ENCODE measurements at regions not wholly inside any gene's neighbourhood (a gene's known extent, or its start where the extent isn't known, plus 50 kb on each side); places are given as distances from the start of the nearest gene placed in this dataset.

- no peak for TF ChIP-seq CTCF (IDR thresholded peaks at IDR 0.05; ENCODE audit: low read depth, low read length)
- H3K9me3 ChIP-seq (ENCODE audit: low read depth): no peaks in the 10 kb centered on the region
Measured at GRCh38 chr21:28181730-28182129, 810.9 kb downstream of the LTN1 start.

DNA sequence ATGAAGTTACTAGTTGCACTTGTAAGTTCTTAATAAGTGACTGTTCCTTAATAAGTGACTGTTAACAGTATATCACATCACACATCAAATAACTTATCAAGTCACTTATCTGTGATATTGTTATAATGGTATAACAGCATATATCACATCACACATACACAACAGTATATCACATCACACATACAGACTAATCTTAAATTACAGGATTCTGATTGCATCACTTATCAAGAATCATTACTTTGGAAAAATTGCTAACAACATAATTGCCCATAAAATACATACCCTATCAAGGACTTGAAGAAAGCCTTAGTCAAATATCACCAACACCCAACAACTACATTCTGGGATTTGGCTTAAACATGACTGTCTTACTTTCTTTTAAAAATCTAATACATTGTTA is 813.5 kb downstream of the LTN1 start:
- H3K4me1 ChIP-seq (ENCODE audit: low read depth): no peaks in the 10 kb centered on the region
- no peak overlapping the region for H3K4me3 ChIP-seq
- no peaks in the 10 kb centered on the region for H3K27me3 ChIP-seq
- no peak for DNase-seq (ENCODE audit: low read depth in 1 of 2, low spot score in 1 of 2)
- H3K27ac ChIP-seq: no peak overlapping the region
- H3K36me3 ChIP-seq: no peaks in the 10 kb centered on the region
- TF ChIP-seq CTCF (IDR thresholded peaks at IDR 0.05; ENCODE audit: low read depth, low read length): no peak
- H3K9me3 ChIP-seq (ENCODE audit: low read depth): no peaks in the 10 kb centered on the region

More at GRCh38 chr21:28181730-28182129, 810.9 kb downstream of the LTN1 start:
- no peaks in the 10 kb centered on the region for H3K36me3 ChIP-seq
- H3K27me3 ChIP-seq: no peaks in the 10 kb centered on the region
- DNase-seq (ENCODE audit: low read depth in 1 of 2, low spot score in 1 of 2): no peak
- H3K27ac ChIP-seq: no peak overlapping the region
- no peak overlapping the region for H3K4me3 ChIP-seq
- no peaks in the 10 kb centered on the region for H3K4me1 ChIP-seq (ENCODE audit: low read depth)

DNA sequence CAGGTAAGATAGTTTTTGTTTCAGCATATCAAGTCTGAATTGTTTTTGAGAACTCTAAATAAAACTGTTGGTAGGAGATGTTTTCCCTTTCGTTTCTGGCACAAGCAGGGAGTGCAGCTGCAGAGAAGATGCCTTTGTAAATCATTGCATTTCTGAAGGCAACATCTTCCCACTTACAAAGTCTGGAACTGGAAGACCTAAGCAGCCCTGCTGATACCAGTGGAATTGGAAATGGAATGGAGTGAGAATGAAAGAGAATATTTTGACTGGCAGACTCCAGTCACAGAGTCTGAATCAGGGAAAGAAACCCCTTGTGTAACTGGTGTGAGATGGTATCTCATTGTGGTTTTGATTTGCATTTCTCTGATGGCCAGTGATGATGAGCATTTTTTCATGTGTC is 815.6 kb downstream of the LTN1 start:
- DNase-seq (ENCODE audit: low read depth in 1 of 2, low spot score in 1 of 2): no peak
- H3K27me3 ChIP-seq: no peaks in the 10 kb centered on the region
- no peaks in the 10 kb centered on the region for H3K36me3 ChIP-seq
- H3K9me3 ChIP-seq (ENCODE audit: low read depth): no peaks in the 10 kb centered on the region
- H3K4me3 ChIP-seq: no peak overlapping the region
- no peak overlapping the region for H3K27ac ChIP-seq
- no peaks in the 10 kb centered on the region for H3K4me1 ChIP-seq (ENCODE audit: low read depth)
- no peak for TF ChIP-seq CTCF (IDR thresholded peaks at IDR 0.05; ENCODE audit: low read depth, low read length)

DNA sequence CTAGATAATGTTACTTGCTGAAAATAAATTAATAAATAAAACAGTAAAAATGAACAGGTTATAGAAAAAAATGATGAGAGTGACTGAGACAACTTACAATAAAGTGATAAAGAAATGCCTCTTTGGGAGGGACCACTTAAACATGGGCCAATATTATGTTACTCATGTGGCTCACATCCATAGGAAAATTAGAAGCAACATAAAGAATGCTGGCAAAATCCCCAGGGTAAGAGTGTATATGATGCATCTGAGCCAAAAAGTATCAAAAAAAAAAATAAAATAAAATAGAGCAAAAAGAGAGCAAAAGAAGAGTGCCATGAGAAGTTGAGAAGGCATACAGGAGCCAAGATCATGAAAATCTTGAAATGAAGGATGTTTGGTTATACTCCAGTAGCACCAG is 818.0 kb downstream of the LTN1 start:
- Histone ChIP-seq H3K27me3 (no peaks in the 10 kb centered on the region), H3K36me3 (no peaks in the 10 kb centered on the region)

DNA sequence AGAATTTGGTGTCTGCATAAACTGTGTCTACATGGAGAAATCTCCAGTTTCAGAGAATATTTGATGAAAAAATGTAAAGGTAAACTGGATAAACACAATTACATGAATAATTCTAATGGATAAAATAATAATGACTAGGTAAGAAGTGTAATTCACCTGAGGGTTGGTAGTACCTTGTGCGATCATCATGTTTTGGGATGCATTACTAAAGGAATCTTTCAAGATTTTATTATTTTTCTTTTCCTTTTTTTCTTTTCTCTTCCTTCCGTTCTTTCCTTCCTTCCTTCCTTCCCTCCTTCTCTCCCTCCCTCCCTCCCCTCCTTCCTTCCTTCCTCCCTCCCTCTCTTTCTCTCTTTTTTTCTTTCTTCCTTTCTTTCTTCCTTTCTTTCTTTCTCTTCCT is 818.7 kb downstream of the LTN1 start:
- Histone ChIP-seq H3K4me3 (no peak overlapping the region), H3K27ac (no peak overlapping the region), H3K36me3 (no peaks in the 10 kb centered on the region), H3K9me3 (ENCODE audit: low read depth) (no peaks in the 10 kb centered on the region), H3K27me3 (no peaks in the 10 kb centered on the region), H3K4me1 (ENCODE audit: low read depth) (no peaks in the 10 kb centered on the region)
- no peak for DNase-seq (ENCODE audit: low read depth in 1 of 2, low spot score in 1 of 2)
- no peak for TF ChIP-seq CTCF (IDR thresholded peaks at IDR 0.05; ENCODE audit: low read depth, low read length)

More for the DNA sequence above, 818.0 kb downstream of the LTN1 start:
- no peak for DNase-seq (ENCODE audit: low read depth in 1 of 2, low spot score in 1 of 2)
- H3K4me3 ChIP-seq: no peak overlapping the region
- no peak for TF ChIP-seq CTCF (IDR thresholded peaks at IDR 0.05; ENCODE audit: low read depth, low read length)
- no peaks in the 10 kb centered on the region for H3K4me1 ChIP-seq (ENCODE audit: low read depth)
- H3K27ac ChIP-seq: no peak overlapping the region
- H3K9me3 ChIP-seq (ENCODE audit: low read depth): no peaks in the 10 kb centered on the region

- H3K9me3 ChIP-seq (ENCODE audit: low read depth): no peaks in the 10 kb centered on the region
- no peaks in the 10 kb centered on the region for H3K27me3 ChIP-seq
- H3K27ac ChIP-seq: no peak overlapping the region
- H3K4me1 ChIP-seq (ENCODE audit: low read depth): no peaks in the 10 kb centered on the region
- DNase-seq (ENCODE audit: low read depth in 1 of 2, low spot score in 1 of 2): no peak
- no peak overlapping the region for H3K4me3 ChIP-seq
- no peak for TF ChIP-seq CTCF (IDR thresholded peaks at IDR 0.05; ENCODE audit: low read depth, low read length)
- H3K36me3 ChIP-seq: no peaks in the 10 kb centered on the region
Measured at GRCh38 chr21:28172376-28172775, 820.3 kb downstream of the LTN1 start.
